ENCODE measurements at regions not wholly inside any gene's neighbourhood (a gene's known extent, or its start where the extent isn't known, plus 50 kb on each side); places are given as distances from the start of the nearest gene placed in this dataset.

DNA sequence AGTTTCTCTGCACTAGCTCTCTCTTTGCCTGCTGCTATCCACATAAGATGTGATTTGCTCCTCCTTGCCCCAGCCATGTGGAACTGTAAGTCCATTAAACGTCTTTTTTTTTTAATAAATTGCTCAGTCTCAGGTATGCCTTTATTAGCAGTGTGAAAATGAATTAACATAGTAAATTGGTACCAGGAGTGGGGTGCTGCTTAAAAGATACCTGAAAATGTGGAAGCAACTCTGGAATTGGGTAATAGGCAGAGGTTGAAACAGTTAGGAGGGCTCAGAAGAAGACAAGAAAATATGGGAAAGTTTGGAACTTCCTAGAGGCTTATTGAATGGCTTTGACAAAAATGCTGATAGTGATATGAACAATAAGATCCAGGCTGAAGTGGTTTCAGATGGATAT is 159.8 kb downstream of the FSCB start:
- Mint-ChIP-seq H3K27me3 (no peaks in the 10 kb centered on the region), H3K36me3 (ENCODE audit: low read depth) (no peaks in the 10 kb centered on the region), H3K9me3 (peaks cover 10% of the 10 kb centered on the region), H3K27ac (no peak overlapping the region), H3K4me3 (no peak overlapping the region), H3K4me1 (no peaks in the 10 kb centered on the region)
- CTCF ChIA-PET = no interaction called here
- POLR2A ChIA-PET = no interaction called here
- TF ChIP-seq CTCF (IDR thresholded peaks at IDR 0.05) = no peak
- intact Hi-C loops (cut with micrococcal nuclease) = no loop called here
- ATAC-seq (ENCODE audit: low read depth) (no peak), DNase-seq (no peak)

DNA sequence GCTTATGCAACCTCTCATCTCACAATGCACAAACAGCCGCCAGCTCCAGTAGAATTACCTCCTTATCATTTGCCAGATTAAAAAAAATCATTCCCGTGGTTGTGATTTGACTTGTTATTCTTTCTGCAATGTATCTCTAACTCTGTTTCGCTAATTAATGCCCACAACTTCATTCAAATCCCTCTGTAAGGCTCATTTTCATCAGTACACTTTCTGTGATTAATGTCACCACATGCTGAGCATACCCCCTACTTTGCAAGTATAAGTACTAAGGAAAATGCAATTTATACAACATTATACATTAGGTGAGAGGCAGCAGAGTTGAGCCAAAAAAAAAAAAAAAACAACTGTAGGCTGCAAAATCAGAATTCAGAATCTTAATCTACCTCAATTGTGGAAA is 166.0 kb downstream of the FSCB start:
- CTCF ChIA-PET = no interaction called here
- H3K9me3 Mint-ChIP-seq = peaks cover 3% of the 10 kb centered on the region
- DNase-seq (no peak), ATAC-seq (ENCODE audit: low read depth) (no peak)
- POLR2A ChIA-PET = no interaction called here
- H3K36me3 Mint-ChIP-seq (ENCODE audit: low read depth) = no peaks in the 10 kb centered on the region
- no peak overlapping the region for H3K4me3 Mint-ChIP-seq
- intact Hi-C loops (cut with micrococcal nuclease) = no loop called here
- H3K4me1 Mint-ChIP-seq = no peaks in the 10 kb centered on the region
- no peaks in the 10 kb centered on the region for H3K27me3 Mint-ChIP-seq
- no peak overlapping the region for H3K27ac Mint-ChIP-seq
- no peak for TF ChIP-seq CTCF (IDR thresholded peaks at IDR 0.05)

DNA sequence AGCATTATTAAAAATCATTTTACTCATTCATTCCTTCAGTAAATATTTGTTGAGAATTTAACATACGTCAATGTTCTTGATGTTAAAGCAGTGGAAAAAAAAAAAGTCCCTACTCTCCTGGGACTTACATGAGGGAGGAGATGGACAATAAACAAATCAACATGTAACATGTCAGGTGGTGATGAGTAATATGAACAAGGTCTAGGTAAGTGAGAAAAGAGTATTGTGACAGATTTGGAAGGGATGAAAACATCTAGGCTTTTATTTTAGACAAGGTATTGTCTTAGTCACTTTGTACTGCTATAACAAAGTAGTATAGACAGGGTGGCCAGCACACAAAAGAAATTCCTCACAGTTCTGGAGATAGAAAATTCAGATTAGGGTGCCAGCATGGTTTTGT is 167.2 kb downstream of the FSCB start:
- intact Hi-C loops (cut with micrococcal nuclease) = no loop called here
- H3K4me1 Mint-ChIP-seq = no peaks in the 10 kb centered on the region
- peaks cover 3% of the 10 kb centered on the region for H3K9me3 Mint-ChIP-seq

GRCh38 chr14:44339231-44339630 is 167.9 kb downstream of the FSCB start:
- DNase-seq (no peak), ATAC-seq (ENCODE audit: low read depth) (no peak)
- intact Hi-C loops (cut with micrococcal nuclease) = no loop called here
- Mint-ChIP-seq H3K4me3 (no peak overlapping the region), H3K36me3 (ENCODE audit: low read depth) (no peaks in the 10 kb centered on the region), H3K27me3 (no peaks in the 10 kb centered on the region), H3K9me3 (peaks cover 3% of the 10 kb centered on the region), H3K4me1 (no peaks in the 10 kb centered on the region), H3K27ac (no peak overlapping the region)
- CTCF ChIA-PET = no interaction called here
- no peak for TF ChIP-seq CTCF (IDR thresholded peaks at IDR 0.05)
- POLR2A ChIA-PET = no interaction called here

More for the DNA sequence above, 167.2 kb downstream of the FSCB start:
- H3K36me3 Mint-ChIP-seq (ENCODE audit: low read depth) = no peaks in the 10 kb centered on the region
- no peak for TF ChIP-seq CTCF (IDR thresholded peaks at IDR 0.05)
- ChIA-PET CTCF (no interaction called here), POLR2A (no interaction called here)
- ATAC-seq (ENCODE audit: low read depth) (no peak), DNase-seq (no peak)
- H3K27ac Mint-ChIP-seq = no peak overlapping the region
- no peaks in the 10 kb centered on the region for H3K27me3 Mint-ChIP-seq
- no peak overlapping the region for H3K4me3 Mint-ChIP-seq

DNA sequence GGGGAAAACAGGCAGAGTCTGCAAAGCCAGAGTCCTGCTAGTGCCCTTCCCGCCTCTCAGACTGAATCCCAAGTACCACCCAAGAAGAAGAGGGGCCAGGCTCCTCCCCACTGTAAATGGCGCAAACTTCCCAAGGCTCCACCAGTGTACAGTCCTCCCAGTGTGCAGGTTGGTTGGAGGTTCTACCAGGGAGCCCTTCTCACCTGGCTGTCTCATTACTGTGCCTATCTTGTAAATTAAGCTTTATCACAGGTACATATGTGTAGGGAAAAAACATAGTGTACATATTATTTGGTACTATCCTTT is 189.7 kb downstream of the FSCB start:
- Mint-ChIP-seq H3K4me1 (no peaks in the 10 kb centered on the region), H3K27me3 (no peaks in the 10 kb centered on the region), H3K4me3 (no peak overlapping the region), H3K36me3 (ENCODE audit: low read depth) (no peaks in the 10 kb centered on the region), H3K27ac (no peak overlapping the region), H3K9me3 (no peaks in the 10 kb centered on the region)
- no peak for TF ChIP-seq CTCF (IDR thresholded peaks at IDR 0.05)
- intact Hi-C loops (cut with micrococcal nuclease) = no loop called here
- ChIA-PET POLR2A (no interaction called here), CTCF (no interaction called here)
- DNase-seq (no peak), ATAC-seq (ENCODE audit: low read depth) (no peak)
